Adrenal gland (tissue), 9 donors: ENCODE measurements at regions not wholly inside any gene's neighbourhood (a gene's known extent, or its start where the extent isn't known, plus 50 kb on each side); places are given as distances from the start of the nearest gene placed in this dataset.

ENCODE experiments used
- DNase-seq, 7 donors: peaks; one replicate each; pipeline ENCODE4 v3.0.0-alpha.2; 2019 to 2020
- H3K27ac ChIP-seq, 5 donors: fragments of 200-600 bp; sonication (generic) in 4 of 5; 1 replicate in 3 of 5; 2 replicates in 2 of 5; pipeline versions ENCODE4 v1.5.1 to v1.8.0; 2016 to 2020; ENCODE audit warnings: mild to moderate bottlenecking in 1 of 5
- H3K27me3 ChIP-seq: fragments of 200-600 bp; 2 replicates; pipeline ENCODE4 v1.8.0; 2021
- H3K36me3 ChIP-seq, 2 donors: fragments of 200-600 bp; replicated peaks in 1 of 2; 1 replicate in 1 of 2; 2 replicates in 1 of 2; pipeline versions ENCODE4 v1.5.1 to v1.8.0; 2018 to 2022
- H3K4me1 ChIP-seq, 2 donors: fragments of 200-600 bp; replicated peaks in 1 of 2; 1 replicate in 1 of 2; 2 replicates in 1 of 2; pipeline versions ENCODE4 v1.5.1 to v1.8.0; 2018 to 2021
- H3K4me3 ChIP-seq, 4 donors: fragments of 200-600 bp; sonication (generic) in 3 of 4; one replicate each; pipeline ENCODE4 v1.5.1; 2016 to 2018
- H3K9me3 ChIP-seq, 3 donors: fragments of 200-600 bp; sonication (generic) in 1 of 3; replicated peaks in 1 of 3; 1 replicate in 2 of 3; 2 replicates in 1 of 3; pipeline versions ENCODE4 v1.5.1 to v1.8.0; 2016 to 2021
- CTCF ChIP-seq, 6 experiments: fragments of 450-650 bp in 4 of 6; fragments of 200-600 bp in 2 of 6; sonication (generic) in 1 of 6; IDR thresholded peaks; 1 replicate in 5 of 6; 2 replicates in 1 of 6; pipeline versions ENCODE4 v1.5.1 to v1.8.0; 2016 to 2021; ENCODE audit warnings: antibody characterized with exemption in 6 of 6, mild to moderate bottlenecking in 2 of 6, moderate library complexity in 1 of 6
- POLR2A ChIP-seq, 2 donors: fragments of 450-650 bp; IDR thresholded peaks; one replicate each; pipeline ENCODE4 v1.6.1; 2017; ENCODE audit warnings: antibody characterized with exemption in 2 of 2, mild to moderate bottlenecking in 2 of 2, moderate library complexity in 1 of 2
- WGBS, 4 donors: extraction: QIAGEN DNeasy Blood & Tissue Kit in 2 of 4; methylation state at CpG; one replicate each; pipeline versions ENCODE4 v1.1.5 to v1.1.7; 2013 to 2017; 5-methylcytosine and 5-hydroxymethylcytosine counted together
- intact Hi-C, 2 donors: fragments of 100-400 bp; cut with DNase I; formaldehyde crosslinking; loops; one replicate each; pipeline versions ENCODE4 v1.14.1 to v1.15.0; 2022 to 2023
- donor health status: healthy with polysubstance abuse.
- donor health status: Bipolar disorder and iron deficiency.
- donor health status: DM: yes; HTN: yes; CAD: no.
- donor health status: DM: no; HTN: no; CAD: no.
- donor health status: DM: no; HTN: no; CAD: no.

- Histone ChIP-seq H3K9me3 (no peaks in the 10 kb centered on the region), H3K27me3 (no peaks in the 10 kb centered on the region), H3K27ac (no peak overlapping the region), H3K36me3 (no peaks in the 10 kb centered on the region), H3K4me3 (no peak overlapping the region), H3K4me1 (no peaks in the 10 kb centered on the region)
- DNase-seq = no peak
- intact Hi-C loops = no loop called here
- 62 to 76% (median 70%) methylated on average over 3 of the region's 3 CpGs for WGBS, 4 donors
- no peak for TF ChIP-seq POLR2A (IDR thresholded peaks at IDR 0.05)
- no peak for TF ChIP-seq CTCF (IDR thresholded peaks at IDR 0.05)
Measured at GRCh38 chr14:38400751-38401150, 144.9 kb upstream of the CLEC14A start.

- intact Hi-C loops = no loop called here
- TF ChIP-seq POLR2A (IDR thresholded peaks at IDR 0.05) = no peak
- TF ChIP-seq CTCF (IDR thresholded peaks at IDR 0.05) = no peak
- no peaks in the 10 kb centered on the region for H3K9me3 ChIP-seq
- no peak overlapping the region for H3K4me3 ChIP-seq
- no peaks in the 10 kb centered on the region for H3K4me1 ChIP-seq
- H3K27ac ChIP-seq = no peak overlapping the region
- no peaks in the 10 kb centered on the region for H3K36me3 ChIP-seq
- no peaks in the 10 kb centered on the region for H3K27me3 ChIP-seq
- no peak for DNase-seq
- WGBS, 4 donors = 28 to 42% (median 39%) methylated on average over 2 of the region's 2 CpGs
Measured at GRCh38 chr14:38399652-38400051, 143.8 kb upstream of the CLEC14A start.

- intact Hi-C loops = no loop called here
Measured at GRCh38 chr14:38394767-38395166, 138.9 kb upstream of the CLEC14A start.

GRCh38 chr14:38394064-38394463 lies 138.2 kb upstream of the CLEC14A start:
- no peak overlapping the region for H3K4me3 ChIP-seq
- WGBS, 4 donors = 75 to 80% (median 77%) methylated on average over 2 of the region's 2 CpGs
- no peaks in the 10 kb centered on the region for H3K27me3 ChIP-seq
- no peak for DNase-seq
- H3K9me3 ChIP-seq = no peaks in the 10 kb centered on the region
- no peaks in the 10 kb centered on the region for H3K4me1 ChIP-seq
- no peak overlapping the region for H3K27ac ChIP-seq
- intact Hi-C loops = no loop called here
- TF ChIP-seq CTCF (IDR thresholded peaks at IDR 0.05) = no peak
- TF ChIP-seq POLR2A (IDR thresholded peaks at IDR 0.05) = no peak
- no peaks in the 10 kb centered on the region for H3K36me3 ChIP-seq

More at GRCh38 chr14:38394767-38395166, 138.9 kb upstream of the CLEC14A start:
- Histone ChIP-seq H3K4me3 (no peak overlapping the region), H3K4me1 (no peaks in the 10 kb centered on the region), H3K27me3 (no peaks in the 10 kb centered on the region), H3K9me3 (no peaks in the 10 kb centered on the region), H3K36me3 (no peaks in the 10 kb centered on the region), H3K27ac (no peak overlapping the region)
- TF ChIP-seq CTCF (IDR thresholded peaks at IDR 0.05) (no peak), POLR2A (IDR thresholded peaks at IDR 0.05) (no peak)
- DNase-seq = no peak
